ENCODE measurements at regions not wholly inside any gene's neighbourhood (a gene's known extent, or its start where the extent isn't known, plus 50 kb on each side); places are given as distances from the start of the nearest gene placed in this dataset.

- no peak for TF ChIP-seq POLR2A (IDR thresholded peaks at IDR 0.05)
- TF ChIP-seq CTCF (IDR thresholded peaks at IDR 0.05): no peak
Observed at GRCh38 chr5:123795688-123796087, 283.7 kb downstream of the CSNK1G3 start.
